Smooth muscle cell (in vitro differentiated cells): ENCODE measurements at regions not wholly inside any gene's neighbourhood (a gene's known extent, or its start where the extent isn't known, plus 50 kb on each side); places are given as distances from the start of the nearest gene placed in this dataset.

ENCODE experiments used
- DNase-seq: peaks from one replicate; lab custom pipeline; 2025; ENCODE audit not compliant: unreplicated experiment; lab: John Stamatoyannopoulos, UW
- H2AFZ ChIP-seq: fragments of 200-600 bp; sonication (generic); 2 replicates; pipeline ENCODE4 v1.6.0; 2016; ENCODE audit warnings: antibody characterized with exemption, low read depth, mild to moderate bottlenecking
- H3F3A ChIP-seq: fragments of 200-600 bp; sonication (generic); 2 replicates; pipeline ENCODE4 v1.6.0; 2017; ENCODE audit warnings: antibody characterized with exemption, low read depth
- H3K27ac ChIP-seq: fragments of 200-600 bp; sonication (generic); 2 replicates; pipeline ENCODE4 v1.5.1; 2016; ENCODE audit warnings: low read depth, mild to moderate bottlenecking
- H3K27me3 ChIP-seq: fragments of 200-600 bp; sonication (generic); 2 replicates; pipeline ENCODE4 v1.6.1; 2016; ENCODE audit warnings: low read depth, mild to moderate bottlenecking
- H3K36me3 ChIP-seq: fragments of 200-600 bp; sonication (generic); 2 replicates; pipeline ENCODE4 v1.5.1; 2016; ENCODE audit warnings: low read depth
- H3K4me1 ChIP-seq: fragments of 200-600 bp; sonication (generic); 2 replicates; pipeline ENCODE4 v1.5.1; 2016; ENCODE audit warnings: low read depth
- H3K4me2 ChIP-seq: fragments of 200-600 bp; sonication (generic); 2 replicates; pipeline ENCODE4 v1.6.0; 2016; ENCODE audit warnings: mild to moderate bottlenecking
- H3K4me3 ChIP-seq: fragments of 200-600 bp; sonication (generic); 2 replicates; pipeline ENCODE4 v1.5.1; 2016; ENCODE audit warnings: mild to moderate bottlenecking
- H3K79me2 ChIP-seq: fragments of 200-600 bp; sonication (generic); 2 replicates; pipeline ENCODE4 v1.6.0; 2016; ENCODE audit warnings: low read depth, mild to moderate bottlenecking
- H3K9ac ChIP-seq: fragments of 200-600 bp; sonication (generic); 2 replicates; pipeline ENCODE4 v1.6.0; 2016; ENCODE audit warnings: low read depth
- H3K9me3 ChIP-seq: fragments of 200-600 bp; sonication (generic); replicated peaks from 2 replicates; pipeline ENCODE4 v1.5.1; 2016; ENCODE audit warnings: low read depth
- H4K20me1 ChIP-seq: fragments of 200-600 bp; sonication (generic); 2 replicates; pipeline ENCODE4 v1.6.0; 2016; ENCODE audit warnings: low read depth
- WGBS: methylation state at CpG from one replicate; pipeline ENCODE4 v1.1.7; 2016; ENCODE audit warnings: low lambda C conversion rate; 5-methylcytosine and 5-hydroxymethylcytosine counted together
- TF ChIP-seq, protein P1 (sequence below): fragments of 200-600 bp; sonication (generic); IDR thresholded peaks from 2 replicates; pipeline ENCODE4 v1.5.1; 2017; ENCODE audit warnings: borderline replicate concordance, mild to moderate bottlenecking, antibody characterized with exemption; ENCODE audit not compliant: insufficient read depth, poor library complexity, severe bottlenecking

- peaks cover 12% of the 10 kb centered on the region for H3K79me2 ChIP-seq
- TF ChIP-seq, protein P1, sequence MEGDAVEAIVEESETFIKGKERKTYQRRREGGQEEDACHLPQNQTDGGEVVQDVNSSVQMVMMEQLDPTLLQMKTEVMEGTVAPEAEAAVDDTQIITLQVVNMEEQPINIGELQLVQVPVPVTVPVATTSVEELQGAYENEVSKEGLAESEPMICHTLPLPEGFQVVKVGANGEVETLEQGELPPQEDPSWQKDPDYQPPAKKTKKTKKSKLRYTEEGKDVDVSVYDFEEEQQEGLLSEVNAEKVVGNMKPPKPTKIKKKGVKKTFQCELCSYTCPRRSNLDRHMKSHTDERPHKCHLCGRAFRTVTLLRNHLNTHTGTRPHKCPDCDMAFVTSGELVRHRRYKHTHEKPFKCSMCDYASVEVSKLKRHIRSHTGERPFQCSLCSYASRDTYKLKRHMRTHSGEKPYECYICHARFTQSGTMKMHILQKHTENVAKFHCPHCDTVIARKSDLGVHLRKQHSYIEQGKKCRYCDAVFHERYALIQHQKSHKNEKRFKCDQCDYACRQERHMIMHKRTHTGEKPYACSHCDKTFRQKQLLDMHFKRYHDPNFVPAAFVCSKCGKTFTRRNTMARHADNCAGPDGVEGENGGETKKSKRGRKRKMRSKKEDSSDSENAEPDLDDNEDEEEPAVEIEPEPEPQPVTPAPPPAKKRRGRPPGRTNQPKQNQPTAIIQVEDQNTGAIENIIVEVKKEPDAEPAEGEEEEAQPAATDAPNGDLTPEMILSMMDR: no peak
- H3K36me3 ChIP-seq: no peaks in the 10 kb centered on the region
- H3K27ac ChIP-seq: no peak overlapping the region
- H2AFZ ChIP-seq: no peak overlapping the region
- DNase-seq: no peak
- H3K27me3 ChIP-seq: no peaks in the 10 kb centered on the region
- H3K4me3 ChIP-seq: no peak overlapping the region
- H3F3A ChIP-seq: no peaks in the 10 kb centered on the region
- 100% methylated on average over 2 of the region's 2 CpGs for WGBS
- peaks cover 11% of the 10 kb centered on the region for H4K20me1 ChIP-seq
- no peaks in the 10 kb centered on the region for H3K4me1 ChIP-seq
- H3K9ac ChIP-seq: no peak overlapping the region
- no peak overlapping the region for H3K4me2 ChIP-seq
- no peaks in the 10 kb centered on the region for H3K9me3 ChIP-seq
Measured at GRCh38 chr6:138640028-138640427, 133.5 kb upstream of the CCDC28A start.

GRCh38 chr6:138643210-138643609 lies 130.4 kb upstream of the CCDC28A start:
- Histone ChIP-seq H3K36me3 (no peaks in the 10 kb centered on the region), H3K4me1 (no peaks in the 10 kb centered on the region), H4K20me1 (peaks cover 8% of the 10 kb centered on the region), H3K4me2 (no peak overlapping the region), H2AFZ (no peak overlapping the region), H3K9me3 (no peaks in the 10 kb centered on the region), H3K4me3 (no peak overlapping the region), H3K27ac (no peak overlapping the region), H3K79me2 (peaks cover 11% of the 10 kb centered on the region), H3K9ac (no peak overlapping the region), H3K27me3 (no peaks in the 10 kb centered on the region), H3F3A (no peaks in the 10 kb centered on the region)
- 97% methylated on average over 2 of the region's 2 CpGs for WGBS
- DNase-seq: no peak
- TF ChIP-seq, protein P1: no peak

- no peak overlapping the region for H3K27ac ChIP-seq
- no peak overlapping the region for H3K4me3 ChIP-seq
- no peak for DNase-seq
- no peaks in the 10 kb centered on the region for H3K4me1 ChIP-seq
- WGBS: 59% methylated on average over 3 of the region's 3 CpGs
- H3K9me3 ChIP-seq: no peaks in the 10 kb centered on the region
- peaks cover 12% of the 10 kb centered on the region for H4K20me1 ChIP-seq
- H3K79me2 ChIP-seq: peaks cover 19% of the 10 kb centered on the region
- no peak overlapping the region for H2AFZ ChIP-seq
- H3F3A ChIP-seq: no peaks in the 10 kb centered on the region
- no peaks in the 10 kb centered on the region for H3K36me3 ChIP-seq
- H3K9ac ChIP-seq: no peak overlapping the region
- TF ChIP-seq, protein P1: no peak
- no peaks in the 10 kb centered on the region for H3K27me3 ChIP-seq
- H3K4me2 ChIP-seq: no peak overlapping the region
Measured at GRCh38 chr6:138645976-138646640, 127.5 kb upstream of the CCDC28A start.

DNA sequence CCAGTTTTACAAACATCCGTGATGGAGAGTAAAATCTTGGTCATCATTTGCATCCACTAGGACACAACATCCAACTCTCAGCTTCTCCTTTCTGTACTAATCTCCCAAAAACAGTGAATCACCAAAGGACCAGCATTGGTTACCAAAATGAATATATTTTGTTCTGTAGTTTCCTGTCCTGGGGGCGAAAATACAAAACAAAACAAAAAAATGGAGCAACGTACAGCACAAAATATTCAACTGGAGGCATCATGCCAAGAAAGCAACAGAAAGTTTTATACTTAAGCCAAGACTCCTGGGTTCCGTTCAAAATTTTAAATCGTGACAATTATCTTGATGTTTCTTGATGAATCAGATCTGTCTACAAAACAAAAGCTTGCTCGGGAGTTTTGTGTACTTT lies 126.6 kb upstream of the CCDC28A start:
- DNase-seq: no peak
- WGBS: 91% methylated on average over 6 of the region's 6 CpGs
- TF ChIP-seq, protein P1: no peak
- no peaks in the 10 kb centered on the region for H3F3A ChIP-seq
- H4K20me1 ChIP-seq: peaks cover 20% of the 10 kb centered on the region
- no peaks in the 10 kb centered on the region for H3K4me1 ChIP-seq
- no peak overlapping the region for H2AFZ ChIP-seq
- no peaks in the 10 kb centered on the region for H3K9me3 ChIP-seq
- no peak overlapping the region for H3K27ac ChIP-seq
- H3K9ac ChIP-seq: no peak overlapping the region
- no peaks in the 10 kb centered on the region for H3K36me3 ChIP-seq
- H3K4me2 ChIP-seq: no peak overlapping the region
- H3K79me2 ChIP-seq: peaks cover 27% of the 10 kb centered on the region
- no peak overlapping the region for H3K4me3 ChIP-seq
- no peaks in the 10 kb centered on the region for H3K27me3 ChIP-seq
